Breast epithelium (tissue), 4 donors: ENCODE measurements at regions not wholly inside any gene's neighbourhood (a gene's known extent, or its start where the extent isn't known, plus 50 kb on each side); places are given as distances from the start of the nearest gene placed in this dataset.

Source experiments
- DNase-seq, 2 donors: peaks; one replicate each; pipeline ENCODE4 v3.0.0-alpha.2; 2019; ENCODE audit warnings: low spot score in 2 of 2
- H3K27ac ChIP-seq, 2 donors: fragments of 200-600 bp; sonication (generic) in 1 of 2; one replicate each; pipeline ENCODE4 v1.5.1; 2016 to 2019; ENCODE audit warnings: mild to moderate bottlenecking in 1 of 2
- H3K27me3 ChIP-seq, 2 donors: fragments of 200-600 bp; sonication (generic) in 1 of 2; one replicate each; pipeline versions ENCODE4 v1.5.1 to v1.6.0; 2017 to 2019; ENCODE audit warnings: control low read depth in 1 of 2, mild to moderate bottlenecking in 1 of 2
- H3K36me3 ChIP-seq: fragments of 200-600 bp; one replicate; pipeline ENCODE4 v1.5.1; 2019
- H3K4me1 ChIP-seq, 2 donors: fragments of 200-600 bp; sonication (generic); one replicate each; pipeline ENCODE4 v1.5.1; 2016 to 2019; ENCODE audit warnings: control low read depth in 1 of 2
- H3K4me3 ChIP-seq, 3 donors: fragments of 200-600 bp; sonication (generic); 1 replicate in 2 of 3; 2 replicates in 1 of 3; pipeline ENCODE4 v1.5.1; 2016 to 2019; ENCODE audit warnings: mild to moderate bottlenecking in 3 of 3, moderate library complexity in 2 of 3
- H3K9me3 ChIP-seq, 2 donors: fragments of 200-600 bp; sonication (generic) in 1 of 2; one replicate each; pipeline ENCODE4 v1.5.1; 2016 to 2019; ENCODE audit warnings: control low read depth in 1 of 2
- CTCF ChIP-seq, 3 donors: fragments of 450-650 bp; IDR thresholded peaks; one replicate each; pipeline ENCODE4 v1.5.1; 2016 to 2017; ENCODE audit warnings: antibody characterized with exemption in 3 of 3, mild to moderate bottlenecking in 3 of 3, moderate library complexity in 3 of 3
- POLR2A ChIP-seq: fragments of 450-650 bp; IDR thresholded peaks from one replicate; pipeline ENCODE4 v1.6.1; 2016; ENCODE audit warnings: antibody characterized with exemption, mild to moderate bottlenecking, moderate library complexity
- POLR2AphosphoS5 ChIP-seq, 3 donors: sonication (generic); formaldehyde crosslinking; IDR thresholded peaks; one replicate each; pipeline ENCODE4 v1.6.1; 2017; ENCODE audit warnings: antibody characterized with exemption in 3 of 3
- intact Hi-C: fragments of 100-400 bp; cut with DNase I; formaldehyde crosslinking; loops from one replicate; pipeline ENCODE4 v1.15.1; 2023; ENCODE audit warnings: low total_unique reads

DNA sequence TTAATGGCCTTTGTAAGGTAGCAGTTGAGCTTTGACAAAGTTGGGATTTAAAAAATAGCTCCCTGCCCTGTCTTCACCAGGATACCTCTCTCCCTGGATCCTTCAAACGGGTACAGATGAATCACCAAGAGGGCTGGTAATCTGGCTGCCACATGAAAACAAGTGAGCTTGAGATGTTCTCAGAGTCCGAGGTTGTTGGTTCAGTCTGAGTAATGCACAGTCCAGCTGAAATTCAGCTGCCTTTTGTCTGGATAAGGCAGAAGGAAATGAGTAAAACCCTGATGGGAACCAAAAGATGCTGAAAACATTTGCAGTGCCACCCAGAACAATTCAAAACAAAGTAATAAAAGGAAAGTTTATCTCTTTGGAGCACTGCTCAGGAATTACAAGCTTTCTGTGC, 86.8 kb downstream of the GJA1 start:
- Histone ChIP-seq H3K4me1 (no peaks in the 10 kb centered on the region), H3K27ac (peak overlapping the region in 1 of 2 donors; percentile 21), H3K9me3 (no peaks in the 10 kb centered on the region), H3K4me3 (no peak overlapping the region), H3K36me3 (no peaks in the 10 kb centered on the region), H3K27me3 (no peaks in the 10 kb centered on the region)
- DNase-seq, result no peak
- intact Hi-C loops, result no loop called here
- TF ChIP-seq POLR2AphosphoS5 (IDR thresholded peaks at IDR 0.05) (no peak), CTCF (IDR thresholded peaks at IDR 0.05) (no peak), POLR2A (no peak)

DNA sequence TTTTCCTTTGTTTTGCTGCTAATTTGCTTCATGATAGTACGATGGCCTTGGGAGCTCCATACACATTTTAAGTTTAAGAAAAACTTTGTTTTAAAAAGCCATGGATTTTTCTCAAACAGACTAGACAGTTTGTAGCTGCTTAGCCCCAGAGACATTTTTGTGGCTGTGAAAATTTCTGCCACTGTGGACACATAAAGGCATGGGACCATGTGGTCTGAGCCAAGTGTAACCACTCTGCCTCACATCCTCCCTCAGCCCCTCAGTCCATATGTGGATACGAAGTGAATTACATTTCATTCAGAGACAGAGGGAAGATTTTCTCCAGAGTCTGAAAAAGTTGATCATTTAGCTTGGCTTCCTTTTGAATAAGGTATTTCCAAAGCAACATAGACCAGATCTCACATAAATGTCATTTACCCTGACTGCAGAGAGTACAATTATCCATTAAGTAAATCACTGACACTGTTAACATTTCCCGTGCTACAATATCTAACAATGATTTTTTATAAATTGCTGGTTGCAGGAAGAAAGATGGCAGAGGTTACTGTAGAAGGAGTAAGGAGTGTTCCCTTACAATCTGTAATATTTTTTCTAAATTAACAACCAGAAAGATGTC, 87.4 kb downstream of the GJA1 start:
- H3K4me3 ChIP-seq, result no peak overlapping the region
- H3K9me3 ChIP-seq, result no peaks in the 10 kb centered on the region
- DNase-seq, result no peak
- intact Hi-C loops, result no loop called here
- TF ChIP-seq POLR2A (no peak), CTCF (IDR thresholded peaks at IDR 0.05) (no peak), POLR2AphosphoS5 (IDR thresholded peaks at IDR 0.05) (no peak)
- H3K4me1 ChIP-seq, result no peaks in the 10 kb centered on the region
- H3K36me3 ChIP-seq, result no peaks in the 10 kb centered on the region
- H3K27ac ChIP-seq, result no peak overlapping the region
- no peaks in the 10 kb centered on the region for H3K27me3 ChIP-seq

GRCh38 chr6:121523628-121524027, 88.2 kb downstream of the GJA1 start:
- DNase-seq, result no peak
- Histone ChIP-seq H3K4me1 (no peaks in the 10 kb centered on the region), H3K27me3 (no peaks in the 10 kb centered on the region), H3K36me3 (no peaks in the 10 kb centered on the region), H3K27ac (no peak overlapping the region), H3K9me3 (no peaks in the 10 kb centered on the region), H3K4me3 (no peak overlapping the region)
- TF ChIP-seq POLR2A (no peak), CTCF (IDR thresholded peaks at IDR 0.05) (no peak), POLR2AphosphoS5 (IDR thresholded peaks at IDR 0.05) (no peak)
- intact Hi-C loops, result no loop called here

DNA sequence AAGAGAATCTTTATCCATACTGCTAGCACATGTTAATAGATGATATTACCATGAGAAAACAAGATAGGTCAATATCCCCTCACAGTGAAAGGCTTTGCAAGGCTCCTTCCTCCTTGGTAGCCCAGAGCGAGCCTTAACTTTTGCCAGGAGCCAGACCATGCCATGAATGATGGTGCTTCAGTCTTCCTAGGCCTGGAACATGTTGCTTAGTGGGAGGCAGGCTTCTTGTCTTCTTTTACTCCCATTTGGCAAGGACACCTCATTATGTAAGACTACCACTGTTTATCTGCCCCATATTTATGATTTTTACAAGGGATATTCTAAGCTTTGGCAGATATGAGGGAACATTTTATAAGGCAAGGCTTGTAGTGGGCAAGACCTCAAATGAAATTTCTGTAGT, 90.8 kb downstream of the GJA1 start:
- Histone ChIP-seq H3K36me3 (no peaks in the 10 kb centered on the region), H3K9me3 (no peaks in the 10 kb centered on the region), H3K4me1 (no peaks in the 10 kb centered on the region), H3K27ac (no peak overlapping the region), H3K27me3 (no peaks in the 10 kb centered on the region), H3K4me3 (no peak overlapping the region)
- no peak for TF ChIP-seq POLR2A
- no peak for TF ChIP-seq CTCF (IDR thresholded peaks at IDR 0.05)
- no peak for TF ChIP-seq POLR2AphosphoS5 (IDR thresholded peaks at IDR 0.05)
- DNase-seq, result no peak
- intact Hi-C loops, result no loop called here

DNA sequence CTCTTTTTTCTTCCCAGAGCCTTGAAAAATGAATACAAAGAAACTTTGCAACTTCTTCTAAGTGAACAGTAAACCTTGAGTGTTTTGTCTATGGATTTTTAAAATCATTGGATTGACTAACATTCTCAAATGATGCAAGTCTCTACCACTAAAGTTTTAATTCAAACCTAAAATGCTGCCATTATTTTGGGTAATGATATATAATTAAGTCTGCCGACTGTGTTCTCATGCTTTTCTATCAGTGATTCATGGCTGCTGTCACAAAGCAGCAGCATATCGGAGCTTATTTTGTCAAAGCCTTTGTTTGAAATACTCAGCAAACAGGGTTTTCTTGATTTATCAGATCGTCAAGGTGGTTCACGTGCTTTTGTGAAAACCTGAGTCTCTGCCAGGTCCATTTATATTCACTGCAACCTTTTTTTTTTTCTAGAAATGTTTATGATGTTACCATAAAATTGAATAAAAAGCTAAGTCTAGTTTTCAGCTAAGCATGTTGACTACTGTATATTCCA, 96.3 kb downstream of the GJA1 start:
- TF ChIP-seq POLR2AphosphoS5 (IDR thresholded peaks at IDR 0.05) (no peak), CTCF (IDR thresholded peaks at IDR 0.05) (no peak), POLR2A (no peak)
- no peaks in the 10 kb centered on the region for H3K9me3 ChIP-seq
- H3K27ac ChIP-seq, result no peak overlapping the region
- H3K4me3 ChIP-seq, result no peak overlapping the region
- no peaks in the 10 kb centered on the region for H3K27me3 ChIP-seq
- no peaks in the 10 kb centered on the region for H3K4me1 ChIP-seq
- intact Hi-C loops, result no loop called here
- no peaks in the 10 kb centered on the region for H3K36me3 ChIP-seq
- no peak for DNase-seq
